ENCODE measurements at regions not wholly inside any gene's neighbourhood (a gene's known extent, or its start where the extent isn't known, plus 50 kb on each side); places are given as distances from the start of the nearest gene placed in this dataset.

GRCh38 chr6:50102676-50103075 is 52.9 kb upstream of the DEFB112 start:
- no peak for DNase-seq

DNA sequence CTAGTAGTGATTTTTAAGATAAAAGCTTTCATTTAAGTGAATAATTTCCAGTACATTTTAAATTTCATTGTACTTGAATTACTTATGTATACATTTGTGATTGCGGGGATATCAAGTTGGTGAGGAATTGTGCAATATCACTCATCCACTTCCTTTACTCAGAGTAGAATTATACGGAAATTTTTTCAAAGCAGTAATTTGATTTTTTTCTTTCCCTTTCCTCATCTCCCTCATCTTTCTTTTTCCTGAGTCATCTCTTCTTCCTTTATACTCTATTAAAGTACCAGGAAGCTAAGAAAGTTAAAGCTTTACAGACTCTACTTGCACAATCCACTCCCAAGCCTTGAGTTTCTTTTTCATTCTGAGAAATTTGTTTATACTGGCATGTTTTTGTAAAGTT is 60.9 kb upstream of the DEFB112 start:
- DNase-seq: no peak

DNA sequence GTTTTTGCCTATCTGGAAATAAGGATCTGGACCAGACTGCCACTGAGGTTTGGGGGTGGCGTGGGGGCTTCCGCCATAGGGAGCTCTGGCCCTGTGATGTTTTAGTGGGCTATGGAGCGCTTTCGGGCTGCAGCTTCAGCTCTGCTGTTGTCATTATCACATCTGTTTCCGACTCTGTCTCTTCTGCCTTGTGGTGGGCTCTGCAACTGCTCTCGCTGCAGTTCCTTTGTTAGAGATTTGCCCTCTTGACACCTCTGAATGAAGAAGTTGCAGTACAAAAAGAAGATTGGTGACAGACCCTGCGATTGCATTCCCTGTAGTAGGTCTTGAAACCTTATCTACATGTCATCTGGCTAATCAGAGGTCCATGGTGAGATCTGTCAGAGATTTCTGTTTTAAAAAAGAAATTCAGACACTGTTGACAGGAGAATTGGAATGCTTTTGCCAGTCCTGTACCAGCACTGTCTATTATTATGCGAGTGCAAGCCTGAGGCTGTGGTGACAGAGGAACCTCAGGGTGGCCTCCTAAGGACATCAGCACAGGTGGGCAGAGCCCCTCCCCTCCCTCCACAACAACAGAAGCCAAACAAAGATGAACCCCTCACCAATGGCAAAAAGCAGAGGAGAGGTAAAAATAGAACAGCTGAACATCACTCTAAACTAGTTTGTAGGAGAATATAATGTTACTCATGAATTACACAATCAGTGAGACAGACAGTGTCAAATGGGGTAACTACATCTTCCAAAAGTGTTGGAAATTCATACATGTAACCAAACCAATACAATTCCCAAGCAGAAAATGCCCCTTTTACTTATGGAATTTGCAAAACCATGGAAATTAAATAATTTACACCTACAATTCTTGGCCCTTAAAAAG is 63.5 kb upstream of the DEFB112 start:
- no peak for DNase-seq

- no peak for DNase-seq
Observed at GRCh38 chr6:50116390-50116789, 66.7 kb upstream of the DEFB112 start.

DNA sequence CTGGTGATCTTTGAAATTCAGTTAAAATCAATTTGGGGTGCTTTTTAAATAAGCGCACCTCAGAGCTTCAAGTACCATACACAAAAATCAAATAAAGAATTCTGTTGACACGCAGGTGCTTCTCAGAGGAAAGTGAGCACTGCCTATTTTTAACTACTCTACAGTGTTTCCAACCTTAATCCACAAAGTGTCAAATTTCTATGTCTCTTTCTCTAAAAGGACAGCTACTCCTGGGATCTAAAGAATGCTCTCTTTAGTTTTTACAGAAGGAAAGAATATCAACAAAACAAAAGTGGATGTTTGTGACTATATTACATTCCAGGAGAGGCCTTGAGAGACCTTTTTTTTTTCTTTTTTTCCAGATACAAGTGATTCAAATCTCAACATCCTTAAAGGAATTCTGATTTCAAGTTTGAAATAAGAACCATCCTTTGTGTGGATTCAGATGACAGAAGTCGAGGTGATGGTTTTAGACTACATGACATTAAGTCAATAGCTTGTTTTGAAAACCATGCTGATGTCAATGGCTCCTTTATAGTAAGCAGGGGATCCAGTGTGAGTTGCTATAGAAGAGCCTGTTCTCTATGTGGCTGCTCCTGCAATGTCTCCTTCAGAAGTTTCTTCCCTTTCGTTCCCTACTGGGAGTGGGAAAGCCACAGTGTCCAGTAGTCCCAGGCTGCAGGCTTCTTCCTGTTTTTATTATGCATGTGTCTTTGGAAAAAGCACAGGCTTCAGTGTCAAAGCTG is 67.2 kb upstream of the DEFB112 start:
- DNase-seq: no peak

DNA sequence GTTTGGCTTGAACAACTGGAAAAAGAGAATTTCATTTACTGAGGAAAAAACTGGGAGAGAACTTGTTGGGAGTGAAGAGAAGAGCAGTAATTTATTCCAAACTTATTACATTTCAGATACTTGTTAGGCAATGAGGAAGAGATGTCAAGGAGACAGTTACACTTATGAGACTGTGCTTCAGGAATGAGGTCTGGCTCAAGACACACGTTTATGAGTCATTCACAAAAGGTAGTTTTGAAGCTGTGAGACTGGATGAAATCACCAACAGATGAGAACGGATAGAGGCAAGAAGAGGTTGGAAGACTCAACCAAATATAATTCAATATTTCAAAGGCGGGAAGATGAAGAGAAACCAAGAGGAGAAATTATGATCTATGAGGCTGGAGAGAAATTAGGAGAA is 70.6 kb upstream of the DEFB112 start:
- DNase-seq: no peak

DNA sequence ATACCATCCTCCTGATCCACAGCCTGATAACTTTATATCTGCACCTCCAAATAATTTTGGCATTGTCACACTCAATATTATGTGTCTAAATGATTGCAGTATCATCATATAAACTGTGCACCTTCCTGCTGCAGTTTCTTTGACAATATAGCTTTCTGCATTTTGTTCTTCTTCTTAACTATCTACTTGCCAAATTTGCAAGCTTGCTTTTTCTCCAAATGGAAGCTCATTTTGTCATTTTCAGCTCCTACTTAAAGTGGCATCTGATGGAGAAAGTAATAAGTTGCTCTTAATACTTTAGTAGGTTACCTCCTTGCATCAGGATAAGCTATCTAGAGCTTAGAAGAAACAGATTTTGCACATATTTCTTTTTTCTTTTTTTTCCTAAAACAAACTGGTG is 74.0 kb upstream of the DEFB112 start:
- no peak for DNase-seq

- DNase-seq: no peak
Observed at GRCh38 chr6:50124572-50124971, 74.8 kb upstream of the DEFB112 start.

DNA sequence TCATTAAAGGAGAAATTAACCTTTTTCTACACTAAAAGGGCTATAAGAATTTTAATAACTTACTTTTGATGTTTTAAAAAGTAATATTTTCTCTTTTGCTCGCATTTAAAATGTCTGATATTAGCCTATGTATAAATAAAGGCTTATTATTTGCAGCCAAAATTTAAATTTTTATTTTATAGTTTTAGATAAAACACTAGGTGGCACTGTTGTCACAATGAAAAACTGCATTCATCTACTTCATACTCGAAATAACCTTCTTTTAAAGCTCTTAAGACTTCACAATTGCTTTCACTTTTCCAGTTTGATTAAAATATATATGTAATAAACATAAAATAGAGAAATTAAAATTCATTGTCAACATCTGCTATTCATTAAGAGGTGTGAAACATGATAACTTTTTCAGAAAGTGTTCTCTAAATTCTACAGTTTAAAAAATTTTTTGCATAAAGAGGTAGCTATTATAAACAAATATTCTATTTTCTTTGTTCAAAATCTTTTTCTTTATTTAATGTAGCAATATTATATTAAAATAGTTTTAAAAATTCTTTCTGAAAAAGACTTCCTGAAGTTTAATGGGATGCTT is 78.8 kb upstream of the DEFB112 start:
- DNase-seq: no peak

- DNase-seq: no peak
Observed at GRCh38 chr6:50135968-50136367, 86.2 kb upstream of the DEFB112 start.

DNA sequence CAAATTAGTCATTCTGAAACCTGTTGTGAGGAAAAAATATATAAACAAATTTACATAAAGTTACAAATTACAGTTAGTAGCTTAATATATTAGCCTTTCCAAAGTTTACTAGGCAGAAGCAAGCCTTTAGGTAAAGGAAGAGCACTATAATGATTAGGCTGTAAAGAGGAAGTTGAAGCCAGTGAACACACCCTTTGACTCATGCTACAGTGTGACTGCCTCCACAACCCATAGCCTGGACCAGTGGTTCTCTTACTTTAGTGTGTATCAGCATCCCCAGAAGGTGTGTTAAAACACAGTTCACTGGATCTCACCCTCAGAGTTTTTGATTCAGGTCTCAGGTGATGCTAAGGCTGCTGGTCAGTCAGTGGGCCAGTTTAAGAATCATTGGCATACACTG is 91.4 kb upstream of the DEFB112 start:
- no peak for DNase-seq

- no peak for DNase-seq
Observed at GRCh38 chr6:50143011-50143719, 93.4 kb upstream of the DEFB112 start.

GRCh38 chr6:50145125-50145524 is 95.4 kb upstream of the DEFB112 start:
- DNase-seq: no peak

- no peak for DNase-seq
Observed at GRCh38 chr6:50147371-50147770, 97.6 kb upstream of the DEFB112 start.

DNA sequence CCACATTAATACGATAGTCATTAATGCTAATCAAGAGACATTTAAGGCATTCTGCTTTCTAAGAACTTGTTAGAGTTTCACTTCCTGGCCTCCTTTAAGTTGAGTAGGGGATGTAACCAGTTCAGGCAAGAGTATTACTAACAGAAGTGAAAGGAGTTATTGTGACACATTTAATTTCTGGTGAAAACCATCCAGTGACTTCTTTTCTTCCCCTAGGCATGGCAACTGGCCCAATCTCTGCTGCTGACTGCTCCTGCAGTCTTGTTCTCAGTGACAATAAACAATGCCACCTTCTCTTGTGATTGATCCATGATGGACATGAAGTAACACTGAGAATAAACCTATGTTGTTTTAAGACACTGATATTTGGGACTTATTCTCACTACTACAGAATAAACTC is 130.9 kb upstream of the DEFB112 start:
- DNase-seq: no peak

DNA sequence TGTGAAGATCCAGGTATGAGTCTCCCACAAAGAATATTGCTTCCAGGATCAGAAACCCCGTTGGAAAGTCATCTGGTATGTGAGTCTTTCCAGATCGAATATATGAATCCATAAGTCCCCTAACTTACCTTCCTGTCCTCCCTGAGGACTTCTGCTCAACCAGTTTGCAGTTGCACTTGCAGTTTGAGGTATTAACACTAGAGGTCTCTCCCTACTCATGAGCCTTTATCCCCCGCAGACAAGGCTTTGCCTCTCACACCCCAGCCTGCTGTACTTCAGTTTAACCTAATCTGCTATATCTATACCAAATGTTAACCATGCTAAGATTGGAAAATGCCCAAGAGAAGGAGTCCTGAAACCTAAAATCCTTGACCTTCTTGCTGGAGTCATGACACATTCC is 135.3 kb upstream of the DEFB112 start:
- DNase-seq: no peak

- DNase-seq: no peak
Observed at GRCh38 chr6:50187351-50187921, 137.7 kb upstream of the DEFB112 start.

DNA sequence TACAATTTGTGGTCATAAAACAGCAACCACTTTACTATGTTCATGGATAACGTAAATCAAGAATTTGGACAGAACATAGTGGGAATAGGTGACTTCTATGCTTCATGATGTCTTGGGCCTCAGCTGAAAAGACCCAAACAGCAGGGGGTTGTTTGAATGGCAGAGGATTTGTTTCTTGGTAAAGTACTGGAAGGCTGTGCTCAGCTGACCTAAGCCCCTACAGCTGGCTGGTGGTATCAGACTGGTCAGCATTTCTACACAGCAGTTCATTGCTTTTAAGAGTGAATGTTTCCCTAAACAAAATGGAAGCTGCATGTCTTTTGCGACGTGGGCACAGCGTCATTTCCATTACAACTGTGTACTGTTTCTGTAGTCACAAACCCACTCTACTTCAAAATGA is 148.5 kb upstream of the DEFB112 start:
- no peak for DNase-seq

DNA sequence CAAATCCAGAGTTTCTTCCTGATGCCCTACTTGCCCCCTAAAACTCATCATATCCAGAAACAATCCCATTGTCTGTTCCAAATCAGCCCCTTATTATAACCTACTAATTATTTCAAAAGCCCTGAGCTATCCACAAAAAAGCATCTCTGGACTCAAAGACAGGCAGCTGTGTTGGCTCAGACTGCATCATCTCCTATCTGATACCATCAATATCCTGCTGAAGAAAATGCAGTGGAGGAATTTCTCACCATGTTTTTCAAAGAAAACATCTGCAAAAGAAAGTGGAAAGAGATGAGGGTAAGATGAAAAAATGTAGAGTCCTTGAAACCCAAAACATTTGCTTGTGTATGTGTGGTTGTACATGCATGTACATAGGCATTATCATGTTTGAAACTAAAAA is 153.0 kb upstream of the DEFB112 start:
- DNase-seq: no peak

- DNase-seq: no peak
Observed at GRCh38 chr6:50211582-50211981, 161.9 kb upstream of the DEFB112 start.

GRCh38 chr6:50213146-50213545 is 163.4 kb upstream of the DEFB112 start:
- DNase-seq: no peak

- DNase-seq: no peak
Observed at GRCh38 chr6:50214937-50215336, 165.2 kb upstream of the DEFB112 start.

GRCh38 chr6:50217841-50218240 is 168.1 kb upstream of the DEFB112 start:
- DNase-seq: no peak

Data from right kidney (tissue), 1 donor.